Lower leg skin (tissue), 4 donors: ENCODE measurements at regions not wholly inside any gene's neighbourhood (a gene's known extent, or its start where the extent isn't known, plus 50 kb on each side); places are given as distances from the start of the nearest gene placed in this dataset.
A peak's percentile ranks its signal among the peaks of the same experiment; 100 is the strongest.

Experiments used
- DNase-seq, 2 donors: peaks; one replicate each; pipeline ENCODE4 v3.0.0-alpha.2; 2019; ENCODE audit warnings: low spot score in 2 of 2
- H3K4me3 ChIP-seq: fragments of 200-600 bp; sonication (generic); 2 replicates; pipeline ENCODE4 v1.5.1; 2017; ENCODE audit warnings: mild to moderate bottlenecking, low read depth; ENCODE audit not compliant: poor library complexity, severe bottlenecking
- POLR2A ChIP-seq, 2 donors: fragments of 450-650 bp; IDR thresholded peaks; one replicate each; pipeline ENCODE4 v1.6.1; 2016 to 2017; ENCODE audit warnings: antibody characterized with exemption in 2 of 2, mild to moderate bottlenecking in 1 of 2, moderate library complexity in 1 of 2
- WGBS, 2 donors: methylation state at CpG; one replicate each; pipeline ENCODE4 v1.1.5; 2018; 5-methylcytosine and 5-hydroxymethylcytosine counted together
- intact Hi-C: fragments of 100-400 bp; cut with DNase I; formaldehyde crosslinking; loops from one replicate; pipeline ENCODE4 v1.15.0; 2023; ENCODE audit warnings: low total_unique reads
- TF ChIP-seq, protein P1 (sequence below), 3 donors: fragments of 450-650 bp; IDR thresholded peaks; one replicate each; pipeline ENCODE4 v1.5.1; 2016; ENCODE audit warnings: antibody characterized with exemption in 3 of 3, mild to moderate bottlenecking in 3 of 3, moderate library complexity in 2 of 3

DNA sequence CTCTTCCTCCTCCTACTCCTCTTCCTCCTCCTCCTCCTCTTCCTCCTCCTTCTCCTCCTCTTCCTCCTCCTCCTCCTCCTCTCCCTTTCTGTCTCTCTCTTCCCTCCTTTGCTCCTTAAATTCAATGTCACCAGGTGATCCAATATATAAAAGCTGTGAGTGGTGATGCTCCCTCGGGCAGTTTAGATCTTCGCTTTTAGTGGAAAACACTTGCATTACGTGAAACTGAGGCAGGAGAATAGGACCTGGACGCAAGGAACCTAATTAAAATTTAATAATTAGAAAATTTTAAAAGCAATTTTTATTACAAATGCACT lies 279.7 kb downstream of the XXYLT1 start:
- H3K4me3 ChIP-seq, result no peak overlapping the region
- DNase-seq, result no peak
- intact Hi-C loops, result no loop called here
- no peak for TF ChIP-seq POLR2A (IDR thresholded peaks at IDR 0.05)
- TF ChIP-seq, protein P1, sequence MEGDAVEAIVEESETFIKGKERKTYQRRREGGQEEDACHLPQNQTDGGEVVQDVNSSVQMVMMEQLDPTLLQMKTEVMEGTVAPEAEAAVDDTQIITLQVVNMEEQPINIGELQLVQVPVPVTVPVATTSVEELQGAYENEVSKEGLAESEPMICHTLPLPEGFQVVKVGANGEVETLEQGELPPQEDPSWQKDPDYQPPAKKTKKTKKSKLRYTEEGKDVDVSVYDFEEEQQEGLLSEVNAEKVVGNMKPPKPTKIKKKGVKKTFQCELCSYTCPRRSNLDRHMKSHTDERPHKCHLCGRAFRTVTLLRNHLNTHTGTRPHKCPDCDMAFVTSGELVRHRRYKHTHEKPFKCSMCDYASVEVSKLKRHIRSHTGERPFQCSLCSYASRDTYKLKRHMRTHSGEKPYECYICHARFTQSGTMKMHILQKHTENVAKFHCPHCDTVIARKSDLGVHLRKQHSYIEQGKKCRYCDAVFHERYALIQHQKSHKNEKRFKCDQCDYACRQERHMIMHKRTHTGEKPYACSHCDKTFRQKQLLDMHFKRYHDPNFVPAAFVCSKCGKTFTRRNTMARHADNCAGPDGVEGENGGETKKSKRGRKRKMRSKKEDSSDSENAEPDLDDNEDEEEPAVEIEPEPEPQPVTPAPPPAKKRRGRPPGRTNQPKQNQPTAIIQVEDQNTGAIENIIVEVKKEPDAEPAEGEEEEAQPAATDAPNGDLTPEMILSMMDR (IDR thresholded peaks at IDR 0.05), result no peak
- 64 to 95% methylated on average over 4 of the region's 4 CpGs for WGBS, 2 donors

GRCh38 chr3:194993896-194994295 lies 277.1 kb downstream of the XXYLT1 start:
- 77 to 87% methylated on average over 14 of the region's 14 CpGs for WGBS, 2 donors
- intact Hi-C loops, result no loop called here
- H3K4me3 ChIP-seq, result no peak overlapping the region
- peak in 1 of 2 donors; percentile 62 for DNase-seq
- TF ChIP-seq, protein P1 (IDR thresholded peaks at IDR 0.05), result no peak
- TF ChIP-seq POLR2A (IDR thresholded peaks at IDR 0.05), result no peak

DNA sequence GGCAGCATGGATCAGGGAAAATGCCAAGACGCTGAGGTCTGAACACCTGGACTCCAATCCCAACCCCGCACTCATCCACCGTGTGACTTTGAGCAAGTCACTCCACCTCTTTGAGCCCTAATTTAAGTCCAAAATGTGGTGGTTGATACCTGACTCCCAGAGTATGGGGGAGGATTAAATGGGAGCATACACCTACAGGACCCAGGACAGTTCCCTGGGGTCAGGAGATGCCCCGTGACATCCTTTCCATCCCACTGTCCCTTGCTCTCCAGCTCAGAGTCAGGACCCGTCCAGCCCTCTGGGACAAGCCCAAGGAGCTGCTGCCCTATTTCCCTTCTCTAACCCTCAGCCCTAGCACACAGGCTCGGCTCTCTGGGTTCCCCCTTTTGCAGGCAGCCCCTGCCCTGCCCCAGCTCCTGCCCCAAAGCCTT lies 276.4 kb downstream of the XXYLT1 start:
- intact Hi-C loops, result no loop called here
- H3K4me3 ChIP-seq, result no peak overlapping the region
- 94 to 95% methylated on average over 6 of the region's 6 CpGs for WGBS, 2 donors
- DNase-seq, result peak in 1 of 2 donors; percentile 54
- no peak for TF ChIP-seq POLR2A (IDR thresholded peaks at IDR 0.05)
- TF ChIP-seq, protein P1 (IDR thresholded peaks at IDR 0.05), result no peak

DNA sequence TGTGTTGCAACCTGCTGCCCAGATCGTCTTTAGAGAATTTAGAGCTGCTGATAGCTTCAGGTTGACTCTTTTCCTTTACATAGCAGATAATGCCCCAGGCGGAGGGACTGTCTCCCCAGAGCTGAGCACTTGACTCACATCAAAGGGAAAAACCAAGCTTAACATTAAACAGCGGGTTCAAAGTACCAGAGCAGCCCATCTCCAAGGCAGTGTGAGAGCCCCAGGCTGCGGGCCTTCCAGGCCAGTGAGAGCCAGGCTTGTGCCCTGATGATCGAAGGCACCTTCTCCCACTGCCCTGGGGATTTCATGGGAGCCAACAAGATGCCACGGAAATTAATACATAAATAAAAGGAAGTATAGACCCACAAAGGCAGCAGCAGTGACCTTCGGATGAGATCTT lies 275.6 kb downstream of the XXYLT1 start:
- peak in 1 of 2 donors; percentile 58 for DNase-seq
- WGBS, 2 donors, result 71 to 89% methylated on average over 7 of the region's 7 CpGs
- no peak for TF ChIP-seq POLR2A (IDR thresholded peaks at IDR 0.05)
- TF ChIP-seq, protein P1 (IDR thresholded peaks at IDR 0.05), result no peak
- intact Hi-C loops, result no loop called here
- no peak overlapping the region for H3K4me3 ChIP-seq

GRCh38 chr3:194995922-194996321 lies 275.0 kb downstream of the XXYLT1 start:
- no peak overlapping the region for H3K4me3 ChIP-seq
- intact Hi-C loops, result no loop called here
- DNase-seq, result peak in 1 of 2 donors; percentile 54
- no peak for TF ChIP-seq POLR2A (IDR thresholded peaks at IDR 0.05)
- TF ChIP-seq, protein P1 (IDR thresholded peaks at IDR 0.05), result no peak
- WGBS, 2 donors, result 81 to 88% methylated on average over 12 of the region's 12 CpGs

GRCh38 chr3:194996746-194997145 lies 274.2 kb downstream of the XXYLT1 start:
- TF ChIP-seq, protein P1 (IDR thresholded peaks at IDR 0.05), result no peak
- H3K4me3 ChIP-seq, result no peak overlapping the region
- 79 to 92% methylated on average over 9 of the region's 9 CpGs for WGBS, 2 donors
- intact Hi-C loops, result no loop called here
- peak in 1 of 2 donors; percentile 58 for DNase-seq
